HG03045 (cell line): ENCODE measurements at regions not wholly inside any gene's neighbourhood (a gene's known extent, or its start where the extent isn't known, plus 50 kb on each side); places are given as distances from the start of the nearest gene placed in this dataset.
"Not testable (repeated sequence)": the region's sequence is repeated elsewhere in the genome, so short reads cannot be mapped to it uniquely, and the experiment has no call there.

Experiments
- ATAC-seq: cut with Tn5 transposase; IDR thresholded peaks from one replicate; pipeline ENCODE4 v1.9.1; 2021; ENCODE audit warnings: mild to moderate bottlenecking, moderate library complexity; ENCODE audit not compliant: unreplicated experiment

DNA sequence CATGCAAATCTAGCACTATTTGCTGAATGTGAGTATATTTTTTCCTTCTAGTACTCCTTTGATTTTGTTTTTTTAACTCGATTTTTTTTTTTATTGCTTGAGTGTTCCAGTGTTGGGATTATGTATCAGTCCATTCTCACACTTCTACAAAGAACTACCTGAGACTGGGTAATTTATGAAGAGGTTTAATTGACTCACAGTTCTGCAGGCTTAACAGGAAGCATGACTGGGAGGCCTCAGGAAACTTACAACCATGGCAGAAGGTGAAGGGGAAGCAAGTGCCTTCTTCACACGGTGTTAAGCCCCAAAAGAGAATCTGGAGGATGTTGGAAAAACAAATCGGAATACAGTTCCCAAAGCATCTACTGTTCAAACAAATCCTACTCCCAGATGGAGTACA is 69.1 kb downstream of the ZNF518B start:
- not testable (repeated sequence) for ATAC-seq

DNA sequence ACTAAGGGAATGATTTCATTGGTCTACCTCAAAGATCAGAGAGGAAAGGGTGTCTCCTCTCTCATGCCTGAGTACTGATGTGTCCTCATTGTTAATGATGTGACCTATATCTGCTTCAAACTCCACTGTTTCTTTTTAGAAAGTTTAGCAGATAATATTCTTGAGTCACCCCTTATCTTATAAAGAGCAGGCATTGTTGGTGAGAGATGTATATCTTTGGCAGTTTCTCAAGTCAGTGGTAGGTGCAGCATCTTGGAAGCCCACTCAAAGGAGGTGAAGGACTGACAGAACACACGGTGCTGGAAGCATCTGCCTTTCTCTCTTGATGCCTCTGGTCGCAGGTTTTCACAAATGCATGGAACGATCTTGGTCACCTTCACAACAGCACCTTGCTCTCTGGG is 71.2 kb downstream of the ZNF518B start:
- no peak for ATAC-seq

DNA sequence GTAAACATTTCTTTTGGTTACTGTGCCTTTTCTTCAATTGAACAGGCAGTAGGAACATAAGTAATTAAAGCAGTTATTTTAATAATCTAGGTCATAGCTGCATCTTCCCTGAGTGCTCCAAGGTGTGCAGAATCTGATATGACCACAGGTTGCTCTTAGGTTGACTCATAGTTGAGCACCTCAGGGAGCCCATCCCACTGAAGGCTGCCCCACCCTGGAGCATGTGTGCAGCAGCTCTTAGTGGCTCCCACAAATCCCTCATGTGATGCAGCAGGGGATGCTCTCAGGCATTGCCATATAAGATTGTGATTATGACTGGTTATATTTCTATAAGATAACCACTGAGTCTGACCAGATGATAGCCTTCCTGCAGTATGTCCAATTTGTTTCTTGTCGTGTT is 72.3 kb downstream of the ZNF518B start:
- ATAC-seq: no peak

DNA sequence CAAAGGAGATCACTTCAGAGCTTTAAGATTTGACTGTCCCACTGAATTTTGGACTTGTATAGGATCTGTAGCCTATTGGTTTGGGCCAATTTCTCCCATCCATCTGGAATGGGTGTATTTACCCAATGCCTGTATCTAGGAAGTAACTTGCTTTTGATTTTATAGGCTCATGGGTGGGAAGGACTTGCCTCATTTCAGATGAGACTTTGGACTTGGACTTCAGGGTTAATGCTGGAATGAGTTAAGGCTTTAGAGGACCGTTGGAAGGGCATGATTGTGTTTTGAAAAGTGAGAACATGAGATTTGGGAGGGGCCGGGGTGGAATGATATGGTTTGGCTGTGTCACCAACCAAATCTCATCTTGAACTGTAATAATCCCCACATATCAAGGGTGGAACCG is 73.8 kb downstream of the ZNF518B start:
- ATAC-seq: no peak

DNA sequence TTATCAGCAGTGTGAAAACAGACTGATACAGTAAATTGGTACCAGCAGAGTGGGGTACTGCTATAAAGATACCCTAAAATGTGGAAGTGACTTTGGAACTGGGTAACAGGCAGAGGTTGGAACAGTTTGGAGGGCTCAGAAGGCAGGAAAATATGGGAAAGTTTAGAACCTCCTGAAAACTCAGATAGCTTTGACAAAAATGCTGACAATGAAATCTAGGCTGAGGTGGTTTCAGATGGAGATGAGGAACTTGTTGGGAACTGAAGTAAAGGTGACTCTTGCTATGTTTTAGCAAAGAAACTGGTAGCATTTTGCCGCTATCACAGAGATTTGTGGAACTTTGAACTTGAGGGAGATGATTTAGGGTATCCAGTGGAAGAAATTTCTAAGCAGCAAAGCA is 75.1 kb downstream of the ZNF518B start:
- ATAC-seq: not testable (repeated sequence)

DNA sequence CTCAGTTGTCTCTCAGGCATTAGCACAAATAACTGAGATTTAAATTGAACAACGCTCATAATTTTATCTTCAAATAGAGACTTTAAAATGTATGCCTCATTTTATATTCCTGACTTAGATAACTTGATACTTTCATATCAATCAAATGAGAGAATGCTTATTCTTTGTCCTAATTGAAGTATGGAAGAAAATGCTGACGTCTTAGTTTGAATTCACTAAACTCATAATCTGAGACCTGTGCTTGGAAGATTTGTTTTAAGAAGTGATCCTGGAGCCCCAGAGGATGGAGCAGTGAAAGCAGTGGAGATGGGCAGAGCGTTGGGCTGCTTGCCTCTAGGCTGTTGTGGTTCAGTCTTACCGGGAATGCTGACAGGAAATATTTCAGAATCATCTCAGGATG is 76.1 kb downstream of the ZNF518B start:
- no peak for ATAC-seq

DNA sequence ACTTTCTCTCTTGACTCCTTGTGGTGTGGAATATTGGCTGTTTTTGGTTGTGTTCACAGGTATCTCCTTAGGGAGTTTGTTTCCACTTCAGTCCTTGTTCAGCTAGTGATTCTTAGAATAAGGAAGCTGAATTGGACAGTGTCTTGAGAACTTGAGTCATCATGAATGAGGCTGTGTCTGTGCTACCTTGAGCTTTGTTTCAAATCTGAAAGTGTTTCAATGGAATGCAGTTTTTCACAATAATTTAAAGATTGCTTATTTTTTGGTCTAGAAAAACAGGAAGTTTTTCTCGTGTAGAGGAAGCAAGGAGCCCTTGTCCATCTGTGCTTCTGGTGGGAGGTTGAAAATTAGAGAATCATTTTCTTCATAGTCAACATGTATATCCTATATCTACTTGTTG is 76.5 kb downstream of the ZNF518B start:
- no peak for ATAC-seq

DNA sequence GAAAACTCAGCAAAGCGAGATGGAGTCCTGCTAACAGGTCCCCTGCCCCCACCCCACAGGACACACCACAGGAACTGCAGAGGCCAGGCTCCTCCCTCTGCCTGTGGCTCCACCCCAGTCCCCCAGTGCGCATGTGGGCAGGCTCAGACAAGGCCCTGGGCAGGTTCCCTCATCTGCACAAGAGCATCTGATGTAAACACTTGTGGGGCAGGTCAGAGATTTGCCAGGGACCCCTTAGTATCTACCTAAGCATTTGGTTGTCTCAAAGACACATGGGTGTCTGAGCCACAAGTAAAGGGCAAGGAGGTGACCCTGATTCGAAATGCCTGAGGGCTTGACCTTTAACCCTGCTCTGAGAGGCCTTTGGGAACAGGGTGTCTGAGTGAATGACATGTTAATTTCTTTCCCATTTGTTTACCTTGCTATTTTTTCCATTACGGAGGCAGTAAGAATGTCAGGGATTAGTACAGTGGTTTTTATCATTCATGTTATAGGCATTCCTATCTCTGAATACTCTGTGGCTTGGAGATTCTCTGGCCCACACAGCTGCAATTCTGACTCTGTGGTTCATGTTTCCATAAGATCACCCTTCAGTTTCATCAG is 85.3 kb downstream of the ZNF518B start:
- no peak for ATAC-seq

DNA sequence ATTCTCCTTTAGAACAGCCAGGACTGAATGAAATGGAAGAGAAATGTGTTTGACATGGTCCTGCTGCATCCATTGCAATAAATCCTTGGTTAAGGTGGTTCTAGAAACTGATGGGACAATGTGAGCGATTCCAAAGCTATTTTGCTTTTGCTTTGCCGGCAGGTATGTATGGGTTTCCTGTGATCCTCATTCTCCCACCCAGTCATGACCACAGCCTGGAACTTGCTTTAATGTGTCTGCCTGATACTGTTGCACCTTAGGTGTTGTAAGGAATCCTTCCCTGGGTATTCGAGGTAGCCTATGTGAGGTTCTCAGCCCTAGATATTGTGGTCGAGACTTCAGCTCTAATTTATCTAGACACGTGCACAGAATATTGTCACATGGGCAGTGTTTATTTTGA is 86.1 kb downstream of the ZNF518B start:
- ATAC-seq: no peak

DNA sequence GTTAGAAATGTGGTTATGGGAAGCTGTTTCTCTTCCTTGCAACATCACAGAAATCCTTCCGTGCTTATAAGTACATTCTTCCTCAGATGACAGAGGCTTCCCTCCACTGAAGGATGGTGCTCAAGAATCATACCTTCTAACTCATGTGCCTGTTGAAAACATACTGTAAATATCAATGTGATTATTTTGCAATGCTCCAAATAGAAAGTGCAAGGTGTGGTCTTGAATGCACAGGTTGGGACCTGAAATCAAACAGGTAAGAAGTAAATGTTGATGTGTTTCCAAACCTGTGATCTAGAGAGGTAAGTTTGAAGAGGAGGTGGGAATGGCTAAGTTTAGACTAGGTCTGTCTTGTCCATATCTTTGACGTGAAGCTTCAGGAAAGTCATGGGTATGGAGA is 87.7 kb downstream of the ZNF518B start:
- ATAC-seq: no peak

DNA sequence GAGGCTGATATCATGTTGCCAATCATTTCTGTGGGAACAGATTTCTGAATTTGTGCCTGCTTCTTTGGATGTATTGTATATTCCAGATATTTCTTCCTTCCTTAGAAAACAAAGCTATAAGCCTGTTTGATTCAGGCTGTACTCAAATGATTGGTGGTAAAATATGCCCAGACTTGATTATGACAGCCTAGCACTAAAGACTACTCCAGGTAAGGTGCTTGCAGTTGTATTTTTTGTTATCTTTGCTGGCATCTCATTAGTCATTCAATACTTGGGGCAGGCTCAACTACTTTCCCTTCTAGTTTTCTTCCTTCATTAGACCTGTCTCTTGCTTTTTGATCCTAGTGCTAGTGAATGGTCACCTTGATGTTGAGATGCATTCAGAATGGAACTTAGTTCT is 90.6 kb downstream of the ZNF518B start:
- no peak for ATAC-seq

DNA sequence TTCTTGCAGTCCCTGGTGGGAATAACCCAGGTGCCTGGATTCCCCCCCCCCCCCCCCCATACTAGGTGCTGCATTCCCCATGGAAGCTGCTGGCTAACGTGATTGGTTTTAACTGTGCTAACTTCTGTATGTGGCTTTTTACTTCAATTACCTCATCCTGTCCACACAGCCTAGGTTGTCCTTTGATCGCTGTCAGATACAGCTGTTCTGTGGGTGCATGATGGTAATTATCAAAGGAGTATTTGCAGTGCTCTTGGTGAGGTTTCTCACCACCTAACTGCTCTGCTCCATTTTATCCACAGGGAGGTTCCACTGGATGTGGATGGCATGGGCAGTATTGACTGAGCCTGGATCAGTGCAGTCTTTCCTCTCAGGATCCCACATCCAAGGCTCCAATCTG is 93.0 kb downstream of the ZNF518B start:
- no peak for ATAC-seq

DNA sequence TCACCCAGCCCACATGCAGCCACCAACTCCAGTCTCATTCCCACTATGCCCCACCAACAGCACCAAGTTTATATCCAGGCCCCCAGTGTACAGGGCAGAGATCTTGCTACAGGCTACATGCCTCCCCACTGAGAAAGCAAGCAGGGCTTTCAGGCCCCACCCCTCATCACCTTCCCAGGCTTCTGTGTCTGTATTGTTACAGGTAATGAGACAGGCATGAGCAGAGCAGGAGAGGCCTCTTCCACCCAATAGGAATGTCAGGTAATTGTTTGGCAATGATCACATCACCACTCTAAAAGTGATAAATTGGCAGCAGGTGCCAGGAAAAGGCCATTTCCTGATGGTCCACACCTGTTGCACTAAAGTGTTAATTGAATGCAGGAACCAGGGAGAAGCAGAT is 102.5 kb downstream of the ZNF518B start:
- no peak for ATAC-seq

DNA sequence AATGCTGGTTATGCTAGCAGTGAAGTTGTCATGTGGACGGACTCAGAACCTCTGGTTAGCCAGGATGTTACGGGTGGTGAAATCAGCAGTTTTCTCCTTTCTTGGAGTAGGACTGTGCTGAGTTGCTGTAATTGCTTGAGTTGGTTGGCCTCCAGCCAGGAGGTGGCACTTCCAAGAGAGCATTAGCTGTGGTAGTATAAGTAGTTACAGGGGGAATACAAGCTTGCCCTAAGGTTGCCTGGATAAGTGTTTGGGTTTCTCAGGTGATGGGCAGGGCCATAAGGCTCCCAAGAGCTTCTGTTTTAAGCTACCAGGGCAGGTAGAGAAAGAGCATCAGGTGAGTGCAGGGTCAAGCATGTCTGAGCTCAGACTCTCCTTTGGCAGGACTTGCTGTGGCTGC is 103.0 kb downstream of the ZNF518B start:
- ATAC-seq: no peak

DNA sequence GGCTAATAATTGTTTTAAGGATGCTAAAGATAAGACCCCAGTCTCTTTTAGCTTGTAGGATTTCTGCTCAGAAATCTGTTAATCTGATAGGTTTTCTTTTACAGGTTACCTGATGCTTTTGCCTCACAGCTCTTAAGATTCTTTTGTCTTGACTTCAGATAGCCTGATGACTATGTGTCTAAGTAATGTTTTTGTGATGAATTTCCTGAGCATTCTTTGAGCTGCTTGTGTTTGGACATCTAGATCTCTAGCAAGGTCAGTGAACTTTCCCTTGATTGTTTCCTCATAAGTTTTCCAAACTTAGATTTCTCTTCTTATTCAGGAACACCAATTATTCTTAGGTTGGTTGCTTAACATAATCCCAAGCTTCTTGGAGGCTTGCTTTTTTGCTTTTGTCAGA is 104.1 kb downstream of the ZNF518B start:
- no peak for ATAC-seq

DNA sequence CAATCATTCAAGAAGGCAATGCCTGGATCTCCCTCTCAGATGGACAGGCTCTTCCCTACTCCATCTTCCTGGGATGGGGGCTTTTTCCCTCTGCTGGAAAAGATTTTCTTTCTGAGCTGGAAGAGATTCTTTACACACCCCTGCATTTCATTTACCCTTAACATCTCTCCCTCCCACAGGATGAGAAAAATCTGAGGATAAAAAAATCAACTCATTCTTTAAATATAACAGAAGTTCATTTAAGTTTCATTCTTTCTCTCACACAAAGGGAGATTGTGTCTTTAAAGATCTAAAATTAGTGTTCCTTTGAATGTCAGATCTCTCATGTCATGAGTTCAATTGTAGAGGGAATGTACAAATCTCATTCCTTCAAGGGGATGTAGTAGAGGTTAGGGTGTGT is 109.0 kb downstream of the ZNF518B start:
- no peak for ATAC-seq

DNA sequence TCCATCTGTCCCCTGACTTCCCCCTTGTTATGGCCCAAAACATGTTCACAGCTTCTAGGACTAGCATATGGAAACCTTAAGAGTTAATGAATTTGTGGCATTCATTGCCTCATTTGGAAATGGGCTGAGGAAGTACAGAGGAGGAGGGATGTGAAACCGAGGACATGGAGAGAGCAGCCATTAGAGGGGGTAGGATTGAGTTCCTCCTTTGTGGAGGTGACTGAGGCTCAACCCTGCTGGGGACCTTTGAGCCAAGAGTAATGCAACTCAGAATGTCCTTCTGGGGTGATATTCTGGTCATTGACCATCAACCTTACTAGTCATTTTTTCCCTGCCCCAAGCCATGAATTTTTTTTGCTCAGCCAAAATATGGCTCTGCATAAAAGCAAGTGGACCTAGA is 109.4 kb downstream of the ZNF518B start:
- no peak for ATAC-seq

DNA sequence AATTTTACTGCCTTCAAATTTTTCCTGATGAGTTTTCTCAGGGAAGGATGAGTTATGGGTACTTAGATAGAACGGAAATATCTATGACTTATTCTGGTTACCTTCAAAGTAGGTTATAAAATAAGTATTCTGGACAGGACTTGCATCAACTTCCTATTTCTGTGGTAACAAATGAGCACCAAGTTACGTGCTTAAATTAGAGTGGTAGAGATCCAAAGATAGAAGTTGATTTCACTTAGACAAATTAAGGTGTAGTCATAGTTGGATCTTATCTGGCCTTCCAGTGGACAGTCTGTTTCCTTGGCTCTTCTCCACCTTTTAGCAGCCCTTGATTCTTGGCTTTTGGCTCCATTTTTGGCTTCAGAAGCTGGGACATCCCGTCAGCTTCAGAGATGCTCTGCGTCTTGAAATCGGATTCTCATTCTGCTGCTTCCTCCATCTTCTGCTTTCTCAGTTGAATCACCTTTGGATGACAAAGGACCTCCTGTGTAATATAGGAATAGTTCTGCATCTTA is 109.9 kb downstream of the ZNF518B start:
- ATAC-seq: no peak

DNA sequence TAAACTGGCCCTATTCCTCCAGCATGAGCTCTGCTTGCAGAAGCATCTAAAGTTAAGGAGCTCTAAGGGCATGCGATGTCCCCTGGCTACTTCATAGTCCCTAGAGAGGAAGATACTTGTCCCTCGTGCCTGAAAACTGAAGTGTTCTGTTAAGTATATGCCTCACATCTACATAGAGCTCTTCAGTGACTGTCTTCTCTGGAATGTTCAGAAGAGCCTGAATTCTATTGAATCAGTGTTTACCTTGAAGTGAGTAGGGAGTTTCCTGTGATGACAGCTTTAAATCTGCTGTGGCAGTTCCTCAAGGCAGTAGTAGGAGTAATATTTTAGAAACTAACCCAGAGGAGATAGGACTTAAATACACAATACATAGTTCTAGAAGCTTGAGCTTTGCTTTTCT is 111.2 kb downstream of the ZNF518B start:
- no peak for ATAC-seq

DNA sequence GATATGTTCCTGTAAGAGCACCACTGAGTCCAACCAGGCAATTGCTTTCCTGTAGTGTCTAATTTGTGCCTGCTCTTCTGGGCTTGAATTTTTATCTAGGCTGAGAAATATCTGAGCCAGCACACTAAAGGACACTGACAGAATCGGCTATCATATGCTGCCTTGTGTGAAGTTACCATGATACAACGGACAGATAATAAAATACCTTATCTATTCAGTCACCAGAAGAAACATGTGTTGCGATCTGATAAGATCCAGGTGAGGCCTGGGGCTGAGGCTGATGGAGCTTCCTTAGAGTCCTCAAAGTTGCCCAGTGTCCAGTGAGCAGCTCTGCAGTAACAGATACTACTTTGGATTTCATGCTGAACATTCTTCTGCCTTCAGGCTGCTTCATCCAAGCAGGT is 111.8 kb downstream of the ZNF518B start:
- no peak for ATAC-seq

DNA sequence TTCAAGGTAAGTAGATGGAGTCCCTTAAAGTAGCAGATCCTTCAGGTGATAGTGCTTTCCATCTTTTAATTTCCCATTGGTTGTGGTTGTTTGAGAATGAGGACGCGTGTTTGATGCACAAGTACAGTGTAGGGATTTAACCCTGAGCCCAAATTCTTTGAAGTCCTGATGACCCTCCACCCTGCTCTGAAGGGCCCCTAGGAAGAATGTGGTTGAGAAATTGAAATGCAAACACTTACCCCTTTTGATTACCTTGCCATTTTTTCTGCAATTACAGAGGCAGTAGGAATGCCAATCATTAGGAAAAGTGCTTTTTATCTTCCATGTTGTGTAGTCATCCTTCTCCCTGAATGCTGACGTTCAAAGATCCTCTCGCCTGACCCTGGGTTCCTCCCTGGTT is 112.4 kb downstream of the ZNF518B start:
- ATAC-seq: no peak

DNA sequence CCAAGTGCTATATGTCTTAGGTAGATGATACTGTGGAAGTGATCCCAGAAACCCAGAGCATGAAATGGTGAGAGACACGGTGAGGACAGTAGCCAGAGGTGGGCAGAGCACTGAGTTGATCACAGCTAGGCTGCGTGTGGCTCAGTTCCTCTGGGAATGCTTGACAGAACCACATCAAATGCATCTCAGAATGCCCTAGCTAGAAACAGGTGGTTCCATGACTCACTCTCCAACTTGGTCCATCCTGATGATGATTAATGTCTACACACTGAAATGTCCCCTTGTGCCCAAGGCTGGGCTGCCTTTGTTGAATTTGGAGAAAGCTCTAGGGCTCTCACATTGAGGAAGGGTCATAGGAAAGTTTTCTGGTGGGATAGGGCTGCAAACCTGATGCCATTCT is 113.6 kb downstream of the ZNF518B start:
- no peak for ATAC-seq

DNA sequence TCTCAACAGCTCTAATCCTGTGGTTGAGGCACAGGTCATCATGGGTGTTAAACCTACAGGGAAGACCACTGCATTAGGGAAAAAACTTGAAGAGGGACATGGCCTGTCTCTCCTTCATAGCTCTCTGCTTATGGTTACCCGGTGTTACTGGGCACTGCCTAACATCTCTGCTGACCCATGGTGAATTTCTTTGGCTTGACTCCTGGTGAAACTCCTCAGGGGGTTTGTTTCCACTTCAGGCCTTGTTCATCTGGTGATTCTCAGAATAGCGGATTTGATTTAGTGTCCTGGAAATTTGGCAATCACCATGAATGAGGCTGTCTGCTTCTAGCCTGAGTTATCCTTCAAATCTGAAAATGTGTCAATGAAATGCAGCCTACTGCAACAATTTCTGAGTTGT is 114.4 kb downstream of the ZNF518B start:
- no peak for ATAC-seq
